Suprapubic skin (tissue), 4 donors: ENCODE measurements at regions not wholly inside any gene's neighbourhood (a gene's known extent, or its start where the extent isn't known, plus 50 kb on each side); places are given as distances from the start of the nearest gene placed in this dataset.

Source experiments
- DNase-seq, 2 donors: peaks; one replicate each; pipeline ENCODE4 v3.0.0-alpha.2; 2019; ENCODE audit warnings: low spot score in 2 of 2
- H3K27ac ChIP-seq: fragments of 200-600 bp; sonication (generic); one replicate; pipeline ENCODE4 v1.5.1; 2019
- H3K27me3 ChIP-seq: fragments of 200-600 bp; sonication (generic); one replicate; pipeline ENCODE4 v1.5.1; 2019
- H3K36me3 ChIP-seq: fragments of 200-600 bp; sonication (generic); one replicate; pipeline ENCODE4 v1.5.1; 2019
- H3K4me1 ChIP-seq: fragments of 200-600 bp; sonication (generic); one replicate; pipeline ENCODE4 v1.5.1; 2019
- H3K4me3 ChIP-seq: fragments of 200-600 bp; sonication (generic); one replicate; pipeline ENCODE4 v1.5.1; 2019; ENCODE audit warnings: mild to moderate bottlenecking
- H3K9me3 ChIP-seq: fragments of 200-600 bp; sonication (generic); one replicate; pipeline ENCODE4 v1.5.1; 2019
- CTCF ChIP-seq, 2 donors: fragments of 200-600 bp in 1 of 2; fragments of 450-650 bp in 1 of 2; sonication (generic) in 1 of 2; IDR thresholded peaks; one replicate each; pipeline ENCODE4 v1.5.1; 2016 to 2019; ENCODE audit warnings: antibody characterized with exemption in 2 of 2, mild to moderate bottlenecking in 1 of 2, moderate library complexity in 1 of 2
- EP300 ChIP-seq: sonication (generic); formaldehyde crosslinking; IDR thresholded peaks from one replicate; pipeline ENCODE4 v1.6.1; 2017; ENCODE audit warnings: antibody characterized with exemption
- POLR2A ChIP-seq, 2 donors: fragments of 450-650 bp; IDR thresholded peaks; one replicate each; pipeline ENCODE4 v1.6.1; 2017; ENCODE audit warnings: antibody characterized with exemption in 2 of 2, mild to moderate bottlenecking in 2 of 2, moderate library complexity in 2 of 2
- POLR2AphosphoS5 ChIP-seq, 3 donors: sonication (generic); formaldehyde crosslinking; IDR thresholded peaks; one replicate each; pipeline ENCODE4 v1.6.1; 2017; ENCODE audit warnings: antibody characterized with exemption in 3 of 3
- WGBS: methylation state at CpG from one replicate; pipeline ENCODE4 v1.1.5; 2018; 5-methylcytosine and 5-hydroxymethylcytosine counted together

- TF ChIP-seq EP300, result no peak
- TF ChIP-seq POLR2A (IDR thresholded peaks at IDR 0.05), result no peak
- no peak for TF ChIP-seq POLR2AphosphoS5 (IDR thresholded peaks at IDR 0.05)
- no peak for TF ChIP-seq CTCF (IDR thresholded peaks at IDR 0.05)
- H3K36me3 ChIP-seq, result no peaks in the 10 kb centered on the region
- H3K4me3 ChIP-seq, result no peak overlapping the region
- no peak for DNase-seq
- H3K9me3 ChIP-seq, result no peaks in the 10 kb centered on the region
- H3K27me3 ChIP-seq, result no peaks in the 10 kb centered on the region
- no peaks in the 10 kb centered on the region for H3K4me1 ChIP-seq
- no peak overlapping the region for H3K27ac ChIP-seq
Measured at GRCh38 chr3:118298133-118298532, 736.5 kb downstream of the IGSF11 start.

GRCh38 chr3:118304557-118304956 lies 730.1 kb downstream of the IGSF11 start:
- WGBS, result 80% methylated on average over 1 of the region's 1 CpG
- DNase-seq, result no peak
- no peak overlapping the region for H3K4me3 ChIP-seq

GRCh38 chr3:118332699-118333098 lies 701.9 kb downstream of the IGSF11 start:
- WGBS, result 93% methylated on average over 2 of the region's 2 CpGs
- H3K4me1 ChIP-seq, result no peaks in the 10 kb centered on the region
- no peak overlapping the region for H3K4me3 ChIP-seq
- H3K27me3 ChIP-seq, result no peaks in the 10 kb centered on the region
- TF ChIP-seq EP300 (no peak), POLR2AphosphoS5 (IDR thresholded peaks at IDR 0.05) (no peak), CTCF (IDR thresholded peaks at IDR 0.05) (no peak), POLR2A (IDR thresholded peaks at IDR 0.05) (no peak)
- no peak for DNase-seq
- H3K27ac ChIP-seq, result no peak overlapping the region
- no peaks in the 10 kb centered on the region for H3K36me3 ChIP-seq
- H3K9me3 ChIP-seq, result peaks cover 23% of the 10 kb centered on the region

More at GRCh38 chr3:118304557-118304956, 730.1 kb downstream of the IGSF11 start:
- no peaks in the 10 kb centered on the region for H3K36me3 ChIP-seq
- no peaks in the 10 kb centered on the region for H3K9me3 ChIP-seq
- H3K4me1 ChIP-seq, result no peaks in the 10 kb centered on the region
- TF ChIP-seq POLR2A (IDR thresholded peaks at IDR 0.05) (no peak), POLR2AphosphoS5 (IDR thresholded peaks at IDR 0.05) (no peak), EP300 (no peak), CTCF (IDR thresholded peaks at IDR 0.05) (no peak)
- H3K27me3 ChIP-seq, result no peaks in the 10 kb centered on the region
- H3K27ac ChIP-seq, result no peak overlapping the region

GRCh38 chr3:118337649-118338048 lies 697.0 kb downstream of the IGSF11 start:
- TF ChIP-seq POLR2A (IDR thresholded peaks at IDR 0.05) (no peak), CTCF (IDR thresholded peaks at IDR 0.05) (no peak), EP300 (no peak), POLR2AphosphoS5 (IDR thresholded peaks at IDR 0.05) (no peak)
- Histone ChIP-seq H3K4me3 (no peak overlapping the region), H3K27me3 (no peaks in the 10 kb centered on the region), H3K27ac (no peak overlapping the region), H3K36me3 (no peaks in the 10 kb centered on the region), H3K4me1 (no peaks in the 10 kb centered on the region), H3K9me3 (peaks cover 14% of the 10 kb centered on the region)
- no peak for DNase-seq

- DNase-seq, result no peak
- H3K27me3 ChIP-seq, result no peaks in the 10 kb centered on the region
- no peaks in the 10 kb centered on the region for H3K4me1 ChIP-seq
- TF ChIP-seq POLR2AphosphoS5 (IDR thresholded peaks at IDR 0.05) (no peak), EP300 (no peak), POLR2A (IDR thresholded peaks at IDR 0.05) (no peak), CTCF (IDR thresholded peaks at IDR 0.05) (no peak)
- H3K4me3 ChIP-seq, result no peak overlapping the region
- no peaks in the 10 kb centered on the region for H3K9me3 ChIP-seq
- H3K36me3 ChIP-seq, result no peaks in the 10 kb centered on the region
- H3K27ac ChIP-seq, result no peak overlapping the region
Measured at GRCh38 chr3:118347396-118348168, 687.1 kb downstream of the IGSF11 start.
